SH-SY5Y (cell line): ENCODE measurements at regions not wholly inside any gene's neighbourhood (a gene's known extent, or its start where the extent isn't known, plus 50 kb on each side); places are given as distances from the start of the nearest gene placed in this dataset.

Source experiments
- GATA2 ChIP-seq: IDR thresholded peaks from 2 replicates; pipeline ENCODE4 v1.6.1; 2011; ENCODE audit warnings: mild to moderate bottlenecking, low read depth, low read length
- GATA3 ChIP-seq: IDR thresholded peaks from 2 replicates; pipeline ENCODE4 v1.6.1; 2011; ENCODE audit warnings: low read depth, mild to moderate bottlenecking, low read length, moderate library complexity

- TF ChIP-seq GATA2 (no peak), GATA3 (no peak)
Observed at GRCh38 chr4:159017323-159018026, 85.4 kb upstream of the RAPGEF2 start.

- no peak for TF ChIP-seq GATA2
- TF ChIP-seq GATA3: no peak
Observed at GRCh38 chr4:159018062-159018629, 84.7 kb upstream of the RAPGEF2 start.

GRCh38 chr4:159019356-159019755, 83.5 kb upstream of the RAPGEF2 start:
- TF ChIP-seq GATA3: no peak
- no peak for TF ChIP-seq GATA2

GRCh38 chr4:159021597-159022385, 81.1 kb upstream of the RAPGEF2 start:
- TF ChIP-seq GATA3 (no peak), GATA2 (no peak)

- TF ChIP-seq GATA3 (no peak), GATA2 (no peak)
Observed at GRCh38 chr4:159023741-159024140, 79.1 kb upstream of the RAPGEF2 start.

- TF ChIP-seq GATA2 (no peak), GATA3 (no peak)
Observed at GRCh38 chr4:159024266-159024665, 78.6 kb upstream of the RAPGEF2 start.

- no peak for TF ChIP-seq GATA3
- TF ChIP-seq GATA2: no peak
Observed at GRCh38 chr4:159024828-159025227, 78.1 kb upstream of the RAPGEF2 start.

GRCh38 chr4:159026329-159026728, 76.5 kb upstream of the RAPGEF2 start:
- no peak for TF ChIP-seq GATA3
- no peak for TF ChIP-seq GATA2

GRCh38 chr4:159027535-159027934, 75.3 kb upstream of the RAPGEF2 start:
- TF ChIP-seq GATA2: no peak
- no peak for TF ChIP-seq GATA3

GRCh38 chr4:159029481-159029880, 73.4 kb upstream of the RAPGEF2 start:
- TF ChIP-seq GATA2 (no peak), GATA3 (no peak)

GRCh38 chr4:159035570-159035969, 67.3 kb upstream of the RAPGEF2 start:
- TF ChIP-seq GATA2 (no peak), GATA3 (no peak)

GRCh38 chr4:159038536-159038935, 64.3 kb upstream of the RAPGEF2 start:
- TF ChIP-seq GATA3 (no peak), GATA2 (no peak)

- no peak for TF ChIP-seq GATA2
- no peak for TF ChIP-seq GATA3
Observed at GRCh38 chr4:159041054-159042034, 61.5 kb upstream of the RAPGEF2 start.

- TF ChIP-seq GATA2 (peak; percentile 74), GATA3 (no peak)
Observed at GRCh38 chr4:159042097-159042605, 60.7 kb upstream of the RAPGEF2 start.

GRCh38 chr4:159042868-159043267, 60.0 kb upstream of the RAPGEF2 start:
- TF ChIP-seq GATA3 (no peak), GATA2 (no peak)

- no peak for TF ChIP-seq GATA3
- no peak for TF ChIP-seq GATA2
Observed at GRCh38 chr4:159043861-159044260, 59.0 kb upstream of the RAPGEF2 start.
